H1 (cell line): ENCODE measurements at regions not wholly inside any gene's neighbourhood (a gene's known extent, or its start where the extent isn't known, plus 50 kb on each side); places are given as distances from the start of the nearest gene placed in this dataset.

Experiments
- CTCF ChIA-PET: fragments of 300-600 bp; sonication (Branson Sonifier 250); formaldehyde crosslinking; loops from one replicate; lab custom pipeline; 2021; ENCODE audit not compliant: partially characterized antibody; lab: Charles Lee
- POLR2A ChIA-PET: fragments of 300-600 bp; sonication (Branson Sonifier 250); formaldehyde crosslinking; loops from one replicate; lab custom pipeline; 2021; ENCODE audit warnings: inconsistent platforms; ENCODE audit not compliant: partially characterized antibody; lab: Charles Lee
- DNase-seq, 2 experiments: peaks; one replicate each; pipeline versions ENCODE4 v3.0.0 to v3.0.0-alpha.2; 2010 to 2022; ENCODE audit warnings: low spot score in 2 of 2, low read depth in 1 of 2, mixed read lengths in 1 of 2
- FAIRE-seq: peaks from 2 replicates; lab custom pipeline; 2011; peaks lifted over from hg19 to GRCh38; lab: Jason Lieb, UNC
- H2AFZ ChIP-seq: 2 replicates; pipeline ENCODE4 v1.8.1; 2012; ENCODE audit warnings: low read length, inconsistent platforms
- H2AK5ac ChIP-seq: 2 replicates; pipeline ENCODE4 v1.6.1; 2013; ENCODE audit warnings: low read depth, low read length
- H2BK120ac ChIP-seq: replicated peaks from 2 replicates; pipeline ENCODE3; 2013; ENCODE audit warnings: low read depth, low read length, inconsistent platforms
- H2BK12ac ChIP-seq: 2 replicates; pipeline ENCODE4 v1.6.1; 2013; ENCODE audit warnings: low read depth, low read length
- H2BK15ac ChIP-seq: 2 replicates; pipeline ENCODE4 v1.6.1; 2013; ENCODE audit warnings: low read length
- H2BK20ac ChIP-seq: 2 replicates; pipeline ENCODE4 v1.6.1; 2013; ENCODE audit warnings: low read length
- H2BK5ac ChIP-seq: 2 replicates; pipeline ENCODE4 v1.6.1; 2013; ENCODE audit warnings: low read depth, low read length
- H3K14ac ChIP-seq: 2 replicates; pipeline ENCODE4 v1.6.1; 2013; ENCODE audit warnings: inconsistent platforms; ENCODE audit not compliant: insufficient read length
- H3K18ac ChIP-seq: 2 replicates; pipeline ENCODE4 v1.6.1; 2013; ENCODE audit warnings: low read length; ENCODE audit errors: extremely low read depth
- H3K23ac ChIP-seq: 2 replicates; pipeline ENCODE4 v1.6.1; 2013; ENCODE audit warnings: inconsistent platforms; ENCODE audit not compliant: insufficient read length
- H3K23me2 ChIP-seq: 2 replicates; pipeline ENCODE4 v1.6.1; 2013; ENCODE audit warnings: low read depth, low read length
- H3K27ac ChIP-seq: 2 replicates; pipeline ENCODE4 v1.6.1; 2011; ENCODE audit warnings: low read depth, low read length, inconsistent platforms
- H3K27me3 ChIP-seq, 4 experiments: replicated peaks in 1 of 4; 1 replicate in 1 of 4; 2 replicates in 3 of 4; pipeline versions ENCODE4 v1.6.1 to v1.8.1; 2011 to 2013; ENCODE audit warnings: low read length in 3 of 4, mild to moderate bottlenecking in 3 of 4, inconsistent platforms in 2 of 4, mixed read lengths in 2 of 4, moderate library complexity in 1 of 4; ENCODE audit not compliant: control insufficient read depth in 3 of 4, insufficient read depth in 3 of 4; ENCODE audit errors: extremely low read depth in 1 of 4
- H3K36me3 ChIP-seq, 4 experiments: 2 replicates each; pipeline versions ENCODE4 v1.6.1 to v1.8.1; 2011 to 2013; ENCODE audit warnings: mild to moderate bottlenecking in 4 of 4, low read length in 3 of 4, moderate library complexity in 2 of 4, control low read depth in 1 of 4, inconsistent platforms in 1 of 4; ENCODE audit not compliant: insufficient read depth in 4 of 4, control insufficient read depth in 2 of 4
- H3K4ac ChIP-seq: replicated peaks from 2 replicates; pipeline ENCODE3; 2013; ENCODE audit warnings: low read length, low read depth, mixed read lengths, inconsistent platforms; ENCODE audit not compliant: insufficient read length
- H3K4me1 ChIP-seq, 4 experiments: replicated peaks in 1 of 4; 1 replicate in 1 of 4; 2 replicates in 3 of 4; pipeline versions ENCODE4 v1.6.1 to v1.8.1; 2011 to 2013; ENCODE audit warnings: low read length in 3 of 4, inconsistent platforms in 2 of 4, mixed read lengths in 1 of 4; ENCODE audit not compliant: insufficient read depth in 4 of 4, control insufficient read depth in 3 of 4
- H3K4me2 ChIP-seq, 2 experiments: 2 replicates each; pipeline versions ENCODE4 v1.6.1 to v1.8.1; 2011 to 2013; ENCODE audit warnings: low read depth in 2 of 2, low read length in 2 of 2, control low read depth in 1 of 2, inconsistent platforms in 1 of 2, mild to moderate bottlenecking in 1 of 2; ENCODE audit not compliant: insufficient read depth in 1 of 2
- H3K4me3 ChIP-seq, 4 experiments: fragments of 200-600, 300-600 bp in 1 of 4; sonication (generic), shearing (Covaris generic), sonication (Bioruptor Twin) in 1 of 4; 2 replicates each; pipeline versions ENCODE4 v1.5.1 to v1.8.1; 2011 to 2016; ENCODE audit warnings: low read length in 4 of 4, low read depth in 3 of 4, control low read depth in 2 of 4, inconsistent platforms in 2 of 4, mild to moderate bottlenecking in 2 of 4, mixed read lengths in 1 of 4, moderate library complexity in 1 of 4; ENCODE audit not compliant: insufficient read depth in 2 of 4; ENCODE audit errors: extremely low read depth in 1 of 4
- H3K56ac ChIP-seq: replicated peaks from 2 replicates; pipeline ENCODE3; 2013; ENCODE audit warnings: low read depth, mild to moderate bottlenecking, mixed read lengths, low read length, inconsistent platforms; ENCODE audit not compliant: insufficient read length
- H3K79me1 ChIP-seq: 2 replicates; pipeline ENCODE4 v1.6.1; 2013; ENCODE audit warnings: low read depth, low read length, control low read depth
- H3K79me2 ChIP-seq, 2 experiments: 2 replicates each; pipeline versions ENCODE4 v1.6.1 to v1.8.1; 2012 to 2013; ENCODE audit warnings: low read length in 2 of 2, mild to moderate bottlenecking in 2 of 2, inconsistent platforms in 1 of 2; ENCODE audit not compliant: insufficient read depth in 2 of 2, control insufficient read depth in 1 of 2
- H3K9ac ChIP-seq, 4 experiments: replicated peaks in 1 of 4; 1 replicate in 1 of 4; 2 replicates in 3 of 4; pipeline versions ENCODE4 v1.6.1 to v1.8.1; 2011 to 2013; ENCODE audit warnings: low read depth in 3 of 4, low read length in 3 of 4, control low read depth in 2 of 4, mild to moderate bottlenecking in 2 of 4, moderate library complexity in 2 of 4, inconsistent platforms in 1 of 4; ENCODE audit errors: extremely low read depth in 1 of 4
- H3K9me3 ChIP-seq, 2 experiments: 2 replicates each; pipeline versions ENCODE4 v1.6.1 to v1.8.1; 2012 to 2013; ENCODE audit warnings: mild to moderate bottlenecking in 2 of 2, moderate library complexity in 2 of 2, control low read depth in 1 of 2, inconsistent platforms in 1 of 2, low read depth in 1 of 2, low read length in 1 of 2, mixed read lengths in 1 of 2; ENCODE audit not compliant: insufficient read depth in 2 of 2
- H4K20me1 ChIP-seq, 2 experiments: replicated peaks in 1 of 2; 2 replicates each; pipeline versions ENCODE3 to v1.8.1; 2011 to 2013; ENCODE audit warnings: inconsistent platforms in 2 of 2, low read length in 2 of 2, mild to moderate bottlenecking in 1 of 2; ENCODE audit not compliant: insufficient read depth in 2 of 2, control insufficient read depth in 1 of 2
- H4K5ac ChIP-seq: 2 replicates; pipeline ENCODE4 v1.6.1; 2013; ENCODE audit warnings: low read length, low read depth, mixed read lengths, inconsistent platforms; ENCODE audit not compliant: insufficient read length
- H4K8ac ChIP-seq: 2 replicates; pipeline ENCODE4 v1.8.0; 2013; ENCODE audit warnings: mild to moderate bottlenecking, moderate library complexity, low read length, inconsistent platforms; ENCODE audit not compliant: insufficient read depth; ENCODE audit errors: extremely low read depth
- H4K91ac ChIP-seq: replicated peaks from 2 replicates; pipeline ENCODE3; 2013; ENCODE audit warnings: low read length, mixed read lengths, inconsistent platforms; ENCODE audit not compliant: insufficient read length
- CHD1 ChIP-seq: IDR thresholded peaks from 2 replicates; pipeline ENCODE4 v1.6.1; 2012; ENCODE audit warnings: low read depth, low read length, improper control_type of control experiment
- NANOG ChIP-seq: IDR thresholded peaks from 2 replicates; pipeline ENCODE4 v1.6.1; 2011; ENCODE audit warnings: low read length, low read depth, mild to moderate bottlenecking, inconsistent platforms; ENCODE audit not compliant: insufficient read depth, poor library complexity, severe bottlenecking
- WGBS, 2 experiments: shearing (Covaris generic) in 1 of 2; methylation state at CpG; one replicate each; pipeline versions ENCODE4 v1.1.6 to v1.1.7; 2013 to 2015; ENCODE audit warnings: low lambda C conversion rate in 2 of 2, mixed read lengths in 2 of 2, inconsistent platforms in 1 of 2, low coverage in 1 of 2, missing lambda C conversion rate in 1 of 2; ENCODE audit not compliant: insufficient replicate concordance in 2 of 2, insufficient coverage in 1 of 2, insufficient read length in 1 of 2; ENCODE audit errors: extremely low coverage in 1 of 2, missing lambda C conversion rate in 1 of 2; 5-methylcytosine and 5-hydroxymethylcytosine counted together

DNA sequence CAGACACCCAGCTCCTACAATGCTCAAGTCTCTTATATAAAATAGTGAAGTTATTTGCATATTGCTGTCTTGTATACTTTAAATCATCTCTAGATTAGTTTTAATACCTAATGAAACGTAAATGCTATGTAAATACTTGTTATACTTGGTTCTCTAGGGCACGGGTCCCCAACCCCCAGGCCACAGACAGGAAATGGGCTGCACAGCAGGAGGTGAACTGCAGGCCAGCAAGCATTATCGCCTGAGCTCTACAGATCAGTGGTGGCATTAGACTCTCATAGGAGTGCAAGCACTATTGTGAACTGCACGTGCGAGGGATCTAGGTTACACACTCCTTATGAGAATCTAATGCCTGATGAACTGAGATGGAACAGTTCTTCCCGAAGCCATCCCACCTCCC lies 395.9 kb upstream of the EMCN start:
- H2BK120ac ChIP-seq: peak overlapping the region; percentile 28
- no peaks in the 10 kb centered on the region for H3K23me2 ChIP-seq
- TF ChIP-seq NANOG (peak; percentile 69), CHD1 (no peak)
- no peak overlapping the region for H3K56ac ChIP-seq
- no peaks in the 10 kb centered on the region for H4K20me1 ChIP-seq
- no peak overlapping the region for H4K8ac ChIP-seq
- FAIRE-seq (no peak), DNase-seq (peak in 1 of 2 experiments; percentile 60)
- no peak overlapping the region for H4K5ac ChIP-seq
- peak overlapping the region; percentile 41 to 42 for H3K4me2 ChIP-seq
- no peak overlapping the region for H3K4ac ChIP-seq
- H3K18ac ChIP-seq: no peak overlapping the region
- H3K23ac ChIP-seq: no peak overlapping the region
- no peak overlapping the region; the same call in 1 of the 2 replicates for H2BK20ac ChIP-seq
- no peak overlapping the region for H3K14ac ChIP-seq
- ChIA-PET POLR2A (no interaction called here), CTCF (no interaction called here)
- no peaks in the 10 kb centered on the region for H3K79me1 ChIP-seq
- peak overlapping the region in 1 of 4 experiments; percentile 3; a peak in 1 of 8 replicates for H3K4me3 ChIP-seq
- H2AK5ac ChIP-seq: no peak overlapping the region
- WGBS, 2 experiments: 53% methylated on average over 6 of the region's 6 CpGs; no CpG with 5 or more reads in 1 of the 2 experiments
- H3K27ac ChIP-seq: no peak overlapping the region
- no peaks in the 10 kb centered on the region for H3K27me3 ChIP-seq
- no peaks in the 10 kb centered on the region for H3K79me2 ChIP-seq
- H4K91ac ChIP-seq: no peak overlapping the region
- H2BK5ac ChIP-seq: peak overlapping the region; percentile 68; the same call in 1 of the 2 replicates
- H3K9me3 ChIP-seq: peaks cover 4 to 8% of the 10 kb centered on the region in 2 experiments; a peak in 2 of 4 replicates
- no peak overlapping the region for H2AFZ ChIP-seq
- H3K36me3 ChIP-seq: no peaks in the 10 kb centered on the region
- H3K9ac ChIP-seq: no peak overlapping the region
- H2BK15ac ChIP-seq: no peak overlapping the region
- H3K4me1 ChIP-seq: peaks cover 0 to 6% (median 3%) of the 10 kb centered on the region in 4 experiments; a peak in 3 of 7 replicates
- H2BK12ac ChIP-seq: no peak overlapping the region; the same call in 1 of the 2 replicates
